Mesothelial cell of epicardium (in vitro differentiated cells): ENCODE measurements at regions not wholly inside any gene's neighbourhood (a gene's known extent, or its start where the extent isn't known, plus 50 kb on each side); places are given as distances from the start of the nearest gene placed in this dataset.

ENCODE experiments used
- DNase-seq, 2 experiments: peaks; one replicate each; pipeline ENCODE4 v3.0.0; 2021; ENCODE audit warnings: low spot score in 2 of 2; ENCODE audit not compliant: unreplicated experiment in 2 of 2
- H3K27ac Mint-ChIP-seq: 2 replicates; pipeline ENCODE4 v1.8.0; 2021; ENCODE audit warnings: mixed read lengths
- H3K27me3 Mint-ChIP-seq: 2 replicates; pipeline ENCODE4 v1.8.0; 2021; ENCODE audit warnings: low read depth, mixed read lengths
- H3K36me3 Mint-ChIP-seq: 2 replicates; pipeline ENCODE4 v1.8.0; 2021; ENCODE audit warnings: mixed read lengths
- H3K4me1 Mint-ChIP-seq: 2 replicates; pipeline ENCODE4 v1.8.0; 2021; ENCODE audit warnings: mixed read lengths
- H3K4me3 Mint-ChIP-seq: 2 replicates; pipeline ENCODE4 v1.8.0; 2021; ENCODE audit warnings: mild to moderate bottlenecking, moderate library complexity, mixed read lengths
- H3K9me3 Mint-ChIP-seq: 2 replicates; pipeline ENCODE4 v1.8.0; 2021; ENCODE audit warnings: mixed read lengths
- TF ChIP-seq, protein P1 (sequence below): fragments of 200-600 bp; sonication (generic); IDR thresholded peaks from one replicate; pipeline ENCODE4 v1.5.0; 2021; ENCODE audit warnings: antibody characterized with exemption; ENCODE audit not compliant: unreplicated experiment

DNA sequence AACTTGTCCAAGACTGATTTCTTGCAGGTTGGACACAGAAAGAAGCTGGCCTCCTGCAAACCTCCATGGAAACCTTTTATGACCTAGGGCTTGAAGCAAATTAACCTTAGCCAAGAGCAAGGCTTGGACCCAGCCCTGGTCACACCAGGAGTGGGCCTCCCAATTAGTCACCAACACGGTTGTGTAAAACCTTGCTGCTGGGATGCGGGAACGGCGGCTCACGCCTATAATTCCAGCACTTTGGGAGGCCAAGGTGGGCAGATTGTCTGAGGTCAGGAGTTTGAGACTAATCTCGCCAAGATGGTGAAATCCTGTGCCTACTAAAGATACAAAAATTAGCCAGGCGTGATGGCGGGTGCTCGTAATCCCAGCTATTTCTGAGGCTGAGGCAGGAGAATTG, 419.9 kb downstream of the AASDHPPT start:
- Mint-ChIP-seq H3K4me1 (peaks cover 2% of the 10 kb centered on the region), H3K4me3 (no peak overlapping the region), H3K9me3 (peaks cover 11% of the 10 kb centered on the region), H3K36me3 (no peaks in the 10 kb centered on the region), H3K27ac (no peak overlapping the region), H3K27me3 (no peaks in the 10 kb centered on the region)
- no peak for DNase-seq
- TF ChIP-seq, protein P1, sequence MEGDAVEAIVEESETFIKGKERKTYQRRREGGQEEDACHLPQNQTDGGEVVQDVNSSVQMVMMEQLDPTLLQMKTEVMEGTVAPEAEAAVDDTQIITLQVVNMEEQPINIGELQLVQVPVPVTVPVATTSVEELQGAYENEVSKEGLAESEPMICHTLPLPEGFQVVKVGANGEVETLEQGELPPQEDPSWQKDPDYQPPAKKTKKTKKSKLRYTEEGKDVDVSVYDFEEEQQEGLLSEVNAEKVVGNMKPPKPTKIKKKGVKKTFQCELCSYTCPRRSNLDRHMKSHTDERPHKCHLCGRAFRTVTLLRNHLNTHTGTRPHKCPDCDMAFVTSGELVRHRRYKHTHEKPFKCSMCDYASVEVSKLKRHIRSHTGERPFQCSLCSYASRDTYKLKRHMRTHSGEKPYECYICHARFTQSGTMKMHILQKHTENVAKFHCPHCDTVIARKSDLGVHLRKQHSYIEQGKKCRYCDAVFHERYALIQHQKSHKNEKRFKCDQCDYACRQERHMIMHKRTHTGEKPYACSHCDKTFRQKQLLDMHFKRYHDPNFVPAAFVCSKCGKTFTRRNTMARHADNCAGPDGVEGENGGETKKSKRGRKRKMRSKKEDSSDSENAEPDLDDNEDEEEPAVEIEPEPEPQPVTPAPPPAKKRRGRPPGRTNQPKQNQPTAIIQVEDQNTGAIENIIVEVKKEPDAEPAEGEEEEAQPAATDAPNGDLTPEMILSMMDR, result no peak

GRCh38 chr11:106497822-106498221, 420.4 kb downstream of the AASDHPPT start:
- DNase-seq, result no peak
- no peaks in the 10 kb centered on the region for H3K27me3 Mint-ChIP-seq
- TF ChIP-seq, protein P1, result no peak
- no peak overlapping the region for H3K4me3 Mint-ChIP-seq
- H3K36me3 Mint-ChIP-seq, result no peaks in the 10 kb centered on the region
- peaks cover 2% of the 10 kb centered on the region for H3K4me1 Mint-ChIP-seq
- no peak overlapping the region for H3K27ac Mint-ChIP-seq
- H3K9me3 Mint-ChIP-seq, result peaks cover 7% of the 10 kb centered on the region

- H3K4me1 Mint-ChIP-seq, result peaks cover 5% of the 10 kb centered on the region
- TF ChIP-seq, protein P1, result no peak
- H3K4me3 Mint-ChIP-seq, result no peak overlapping the region
- H3K36me3 Mint-ChIP-seq, result no peaks in the 10 kb centered on the region
- no peaks in the 10 kb centered on the region for H3K27me3 Mint-ChIP-seq
- no peak for DNase-seq
- peaks cover 7% of the 10 kb centered on the region for H3K9me3 Mint-ChIP-seq
- H3K27ac Mint-ChIP-seq, result no peak overlapping the region
Observed at GRCh38 chr11:106503901-106504300, 426.4 kb downstream of the AASDHPPT start.

DNA sequence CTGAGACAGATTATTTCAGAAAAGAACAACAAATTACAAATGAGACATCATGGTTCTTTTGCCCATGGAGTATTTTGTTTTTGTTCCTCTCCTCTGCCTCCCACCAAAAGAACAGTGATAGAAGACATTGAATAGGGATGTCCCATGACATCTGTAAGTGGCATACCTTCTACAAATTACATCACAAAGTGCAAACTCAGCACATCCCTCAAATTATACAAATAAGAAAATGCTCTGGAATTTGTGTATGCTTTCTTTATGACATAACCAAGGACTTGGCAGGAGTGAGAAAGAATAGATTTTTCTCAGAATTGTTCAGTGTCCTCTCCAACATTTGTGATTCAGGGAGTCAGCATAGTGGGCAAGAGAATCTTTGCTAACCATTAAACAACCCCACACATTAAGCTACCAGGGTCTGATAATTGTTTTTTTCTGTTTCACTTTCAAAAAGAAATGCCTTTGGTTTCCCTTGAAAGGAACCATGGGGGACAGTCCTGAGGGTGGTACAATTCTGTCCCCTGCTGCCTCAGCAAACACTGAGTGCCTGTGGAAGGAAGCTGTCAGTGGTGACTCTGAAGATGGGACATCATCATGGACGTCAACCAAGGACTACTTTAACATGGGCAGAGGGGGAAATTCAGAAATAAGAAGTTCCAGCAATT, 430.3 kb downstream of the AASDHPPT start:
- TF ChIP-seq, protein P1, result no peak
- no peaks in the 10 kb centered on the region for H3K36me3 Mint-ChIP-seq
- H3K27ac Mint-ChIP-seq, result no peak overlapping the region
- DNase-seq, result no peak
- no peak overlapping the region for H3K4me3 Mint-ChIP-seq
- peaks cover 3% of the 10 kb centered on the region for H3K9me3 Mint-ChIP-seq
- H3K27me3 Mint-ChIP-seq, result no peaks in the 10 kb centered on the region
- peaks cover 5% of the 10 kb centered on the region for H3K4me1 Mint-ChIP-seq

GRCh38 chr11:106514706-106515105, 437.2 kb downstream of the AASDHPPT start:
- Mint-ChIP-seq H3K4me1 (no peaks in the 10 kb centered on the region), H3K27ac (no peak overlapping the region), H3K4me3 (no peak overlapping the region), H3K27me3 (no peaks in the 10 kb centered on the region), H3K36me3 (no peaks in the 10 kb centered on the region), H3K9me3 (peaks cover 15% of the 10 kb centered on the region)
- DNase-seq, result no peak
- TF ChIP-seq, protein P1, result no peak
